CD4-positive, alpha-beta T cell treated with Interleukin-21 for 1 hour (primary cell): ENCODE measurements at regions not wholly inside any gene's neighbourhood (a gene's known extent, or its start where the extent isn't known, plus 50 kb on each side); places are given as distances from the start of the nearest gene placed in this dataset.
"Not testable (repeated sequence)": the region's sequence is repeated elsewhere in the genome, so short reads cannot be mapped to it uniquely, and the experiment has no call there.

Experiments
- DNase-seq: peaks from one replicate; pipeline ENCODE4 v3.0.0-alpha.2; 2020

GRCh38 chr3:110865934-110866333 lies 205.7 kb upstream of the NECTIN3 start:
- no peak for DNase-seq

- no peak for DNase-seq
Observed at GRCh38 chr3:110868106-110868505, 203.5 kb upstream of the NECTIN3 start.

GRCh38 chr3:110869736-110870135 lies 201.9 kb upstream of the NECTIN3 start:
- no peak for DNase-seq

- DNase-seq: no peak
Observed at GRCh38 chr3:110871869-110872268, 199.7 kb upstream of the NECTIN3 start.

- no peak for DNase-seq
Observed at GRCh38 chr3:110878692-110879091, 192.9 kb upstream of the NECTIN3 start.

- DNase-seq: no peak
Observed at GRCh38 chr3:110881069-110881468, 190.5 kb upstream of the NECTIN3 start.

- no peak for DNase-seq
Observed at GRCh38 chr3:110886222-110886893, 185.3 kb upstream of the NECTIN3 start.

- DNase-seq: no peak
Observed at GRCh38 chr3:110887176-110887575, 184.4 kb upstream of the NECTIN3 start.

- not testable (repeated sequence) for DNase-seq
Observed at GRCh38 chr3:110888625-110889375, 182.8 kb upstream of the NECTIN3 start.

- DNase-seq: not testable (repeated sequence)
Observed at GRCh38 chr3:110889376-110889699, 182.3 kb upstream of the NECTIN3 start.

GRCh38 chr3:110894574-110894973 lies 177.0 kb upstream of the NECTIN3 start:
- DNase-seq: no peak

GRCh38 chr3:110895054-110895453 lies 176.6 kb upstream of the NECTIN3 start:
- DNase-seq: no peak

- DNase-seq: no peak
Observed at GRCh38 chr3:110897046-110897445, 174.6 kb upstream of the NECTIN3 start.

GRCh38 chr3:110900576-110900975 lies 171.0 kb upstream of the NECTIN3 start:
- no peak for DNase-seq

GRCh38 chr3:110901536-110901935 lies 170.1 kb upstream of the NECTIN3 start:
- DNase-seq: no peak

- DNase-seq: no peak
Observed at GRCh38 chr3:110902453-110903085, 169.0 kb upstream of the NECTIN3 start.

GRCh38 chr3:110903771-110904519 lies 167.7 kb upstream of the NECTIN3 start:
- DNase-seq: no peak

- no peak for DNase-seq
Observed at GRCh38 chr3:110904520-110904890, 167.1 kb upstream of the NECTIN3 start.

- DNase-seq: no peak
Observed at GRCh38 chr3:110905121-110905520, 166.5 kb upstream of the NECTIN3 start.

- DNase-seq: no peak
Observed at GRCh38 chr3:110909839-110910238, 161.8 kb upstream of the NECTIN3 start.

- no peak for DNase-seq
Observed at GRCh38 chr3:110910346-110910955, 161.2 kb upstream of the NECTIN3 start.

- no peak for DNase-seq
Observed at GRCh38 chr3:110918963-110919362, 152.7 kb upstream of the NECTIN3 start.

- DNase-seq: no peak
Observed at GRCh38 chr3:110925798-110926197, 145.8 kb upstream of the NECTIN3 start.
